SK-N-SH (cell line): ENCODE measurements at regions not wholly inside any gene's neighbourhood (a gene's known extent, or its start where the extent isn't known, plus 50 kb on each side); places are given as distances from the start of the nearest gene placed in this dataset.

Source experiments
- CTCF ChIP-seq: fragments of 200-600 bp; sonication (generic); IDR thresholded peaks from 2 replicates; pipeline ENCODE4 v1.6.1; 2017; ENCODE audit warnings: antibody characterized with exemption, mild to moderate bottlenecking, moderate library complexity
- EP300 ChIP-seq, 2 experiments: IDR thresholded peaks; 2 replicates each; pipeline versions ENCODE4 v1.4.0 to v1.6.1; 2012; ENCODE audit warnings: borderline replicate concordance in 1 of 2, low read depth in 1 of 2, low read length in 1 of 2
- EZH2phosphoT487 ChIP-seq: fragments of 200-600 bp; sonication (generic); IDR thresholded peaks from 2 replicates; pipeline ENCODE4 v1.6.1; 2017; ENCODE audit warnings: low read depth, mixed run types, mild to moderate bottlenecking, antibody characterized with exemption, moderate library complexity, borderline replicate concordance
- FOXM1 ChIP-seq: IDR thresholded peaks from 2 replicates; pipeline ENCODE4 v1.4.0; 2012; ENCODE audit warnings: low read depth, mild to moderate bottlenecking
- JUND ChIP-seq: IDR thresholded peaks from 2 replicates; pipeline ENCODE4 v1.4.0; 2012
- MAX ChIP-seq: IDR thresholded peaks from 2 replicates; pipeline ENCODE4 v1.4.0; 2012; ENCODE audit warnings: low read depth
- RAD21 ChIP-seq: IDR thresholded peaks from 2 replicates; pipeline ENCODE4 v1.6.1; 2012; ENCODE audit warnings: mild to moderate bottlenecking, low read length
- REST ChIP-seq: IDR thresholded peaks from 2 replicates; pipeline ENCODE4 v1.6.1; 2012; ENCODE audit warnings: mild to moderate bottlenecking, low read depth, low read length, moderate library complexity
- SIN3A ChIP-seq: IDR thresholded peaks from 2 replicates; pipeline ENCODE4 v1.6.1; 2012; ENCODE audit warnings: low read depth, mild to moderate bottlenecking, low read length, moderate library complexity, borderline replicate concordance
- TAF1 ChIP-seq: IDR thresholded peaks from 2 replicates; pipeline ENCODE4 v1.6.1; 2012; ENCODE audit warnings: low read depth, mild to moderate bottlenecking, low read length, moderate library complexity, borderline replicate concordance
- YY1 ChIP-seq: IDR thresholded peaks from 2 replicates; pipeline ENCODE4 v1.4.0; 2012; ENCODE audit warnings: low read depth, mild to moderate bottlenecking

- TF ChIP-seq CTCF (no peak), SIN3A (no peak), EZH2phosphoT487 (no peak), MAX (no peak), YY1 (no peak), REST (no peak), FOXM1 (no peak), EP300 (IDR thresholded peaks at IDR 0.05; ENCODE audit: borderline replicate concordance in 1 of 2, low read depth in 1 of 2, low read length in 1 of 2) (no peak), TAF1 (no peak), JUND (no peak), RAD21 (no peak)
Measured at GRCh38 chr18:10343778-10344177, 110.7 kb upstream of the APCDD1 start.
